ENCODE measurements at regions not wholly inside any gene's neighbourhood (a gene's known extent, or its start where the extent isn't known, plus 50 kb on each side); places are given as distances from the start of the nearest gene placed in this dataset.
A peak's percentile ranks its signal among the peaks of the same experiment; 100 is the strongest.

DNA sequence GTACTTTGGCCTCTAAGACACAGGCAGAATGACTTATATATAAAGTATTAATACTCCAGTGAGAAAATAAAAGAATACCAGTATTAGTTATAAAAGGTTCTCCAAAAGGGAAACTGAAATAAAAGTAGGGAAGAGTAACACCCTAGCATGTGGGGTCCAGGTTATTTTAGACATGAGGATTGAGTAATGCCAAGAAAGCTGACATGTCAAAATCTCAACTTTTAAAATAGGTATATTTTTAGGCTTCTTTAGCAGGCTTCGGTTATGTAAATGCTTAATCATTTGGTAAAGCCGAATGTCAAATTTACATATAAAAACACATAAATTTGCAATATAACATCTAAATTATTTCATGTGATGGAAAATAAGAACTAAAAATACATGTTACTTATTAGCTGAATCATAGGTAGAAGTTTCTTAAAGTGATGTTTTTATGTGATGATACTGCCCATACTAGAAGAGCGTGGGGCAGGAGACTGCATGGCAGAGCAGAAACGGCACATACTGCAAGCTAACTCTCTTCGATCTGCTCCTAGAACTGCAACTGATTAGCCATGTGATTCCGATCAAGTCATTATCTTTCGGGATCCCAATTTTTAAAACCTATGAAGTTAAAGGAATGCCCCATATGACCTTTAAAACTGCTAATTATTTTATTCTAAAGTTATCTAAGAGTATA is 129.4 kb upstream of the DST start:
- peaks cover 9% of the 10 kb centered on the region; the same call in 1 of the 2 replicates for H3K4me1 ChIP-seq (ENCODE audit: insufficient read depth, low read length)
- H4K5ac ChIP-seq (ENCODE audit: insufficient read length, low read depth, low read length): no peak overlapping the region
- no peak overlapping the region for H3K56ac ChIP-seq (ENCODE audit: insufficient read length, low read depth, low read length)
- H3K79me1 ChIP-seq (ENCODE audit: insufficient read depth, low read depth, low read length, poor library complexity, severe bottlenecking): peaks cover 5% of the 10 kb centered on the region
- H2BK20ac ChIP-seq (ENCODE audit: low read depth, low read length, poor library complexity, severe bottlenecking): no peak overlapping the region
- H3K9me3 ChIP-seq (ENCODE audit: control insufficient read depth, low read depth, low read length): no peaks in the 10 kb centered on the region
- H2BK5ac ChIP-seq (ENCODE audit: insufficient read length, low read length): no peak overlapping the region
- DNase-seq: no peak
- no peaks in the 10 kb centered on the region for H3K27me3 Mint-ChIP-seq (ENCODE audit: low read depth)
- no peak overlapping the region for H3K4ac ChIP-seq (ENCODE audit: low read depth, low read length)
- no peak overlapping the region for H3K23ac ChIP-seq (ENCODE audit: insufficient read length, low read depth, low read length)
- no peak overlapping the region for H2AK5ac ChIP-seq (ENCODE audit: insufficient read length, low read length)
- peak overlapping the region in 1 of 3 experiments; percentile 35; a peak in 2 of 7 replicates for H3K27ac Mint-ChIP-seq
- no peak overlapping the region for H3K9ac ChIP-seq (ENCODE audit: extremely low read depth, insufficient read length, low read length)
- no peaks in the 10 kb centered on the region for H3K23me2 ChIP-seq (ENCODE audit: insufficient read length, low read depth, low read length, poor library complexity, severe bottlenecking)
- TF ChIP-seq CTCF (conservative IDR thresholded peaks at IDR 0.05): no peak
- peaks cover 59 to 68% of the 10 kb centered on the region in 2 experiments for H3K4me1 Mint-ChIP-seq
- no peak overlapping the region for H3T11ph ChIP-seq (ENCODE audit: low read length)
- H3K4me2 ChIP-seq (ENCODE audit: insufficient read depth, insufficient read length, low read length): no peak overlapping the region
- no peak overlapping the region for H3K27ac ChIP-seq (ENCODE audit: insufficient read length, low read depth, low read length)
- H3K9me3 Mint-ChIP-seq: no peaks in the 10 kb centered on the region
- no peak overlapping the region for H3K18ac ChIP-seq (ENCODE audit: insufficient read length, low read depth, low read length)
- no CpG with 5 or more reads among the region's 7 CpGs for WGBS (ENCODE audit: extremely low coverage, insufficient read length, low lambda C conversion rate)
- H2BK12ac ChIP-seq (ENCODE audit: insufficient read length, low read depth, low read length): no peak overlapping the region
- H3K4me3 Mint-ChIP-seq: no peak overlapping the region
- H3K79me2 ChIP-seq (ENCODE audit: insufficient read depth, low read length): peaks cover 18% of the 10 kb centered on the region; the same call in 1 of the 2 replicates
- peaks cover 3 to 5% (median 5%) of the 10 kb centered on the region in 3 experiments; a peak in 6 of 7 replicates for H3K36me3 Mint-ChIP-seq (ENCODE audit: insufficient read depth in 1 of 3, low read depth in 3 of 3)
- H4K91ac ChIP-seq (ENCODE audit: insufficient read length, low read depth, low read length): no peak overlapping the region
- H4K8ac ChIP-seq (replicated peaks; ENCODE audit: insufficient read length, low read depth, low read length): no peak overlapping the region
- H2BK15ac ChIP-seq (ENCODE audit: low read depth, low read length): no peak overlapping the region
- no peaks in the 10 kb centered on the region for H4K20me1 ChIP-seq (ENCODE audit: control insufficient read depth, insufficient read depth, insufficient read length)
- H2BK120ac ChIP-seq (ENCODE audit: low read depth, low read length, poor library complexity, severe bottlenecking): no peak overlapping the region
- H3K27me3 ChIP-seq (ENCODE audit: insufficient read depth, low read length): no peaks in the 10 kb centered on the region
- H2AFZ ChIP-seq (ENCODE audit: low read length): no peak overlapping the region
- no peak overlapping the region for H3K14ac ChIP-seq (ENCODE audit: insufficient read depth, low read length)
